Islet precursor cell (in vitro differentiated cells): ENCODE measurements at regions not wholly inside any gene's neighbourhood (a gene's known extent, or its start where the extent isn't known, plus 50 kb on each side); places are given as distances from the start of the nearest gene placed in this dataset.
"Not testable (repeated sequence)": the region's sequence is repeated elsewhere in the genome, so short reads cannot be mapped to it uniquely, and the experiment has no call there.

ENCODE experiments used
- DNase-seq: peaks from one replicate; pipeline ENCODE4 v3.0.0-alpha.2; 2018

- DNase-seq = peak; percentile 75
These were observed 586.3 kb upstream of the ANKRD30A start for GRCh38 chr10:36538953-36539586.

DNA sequence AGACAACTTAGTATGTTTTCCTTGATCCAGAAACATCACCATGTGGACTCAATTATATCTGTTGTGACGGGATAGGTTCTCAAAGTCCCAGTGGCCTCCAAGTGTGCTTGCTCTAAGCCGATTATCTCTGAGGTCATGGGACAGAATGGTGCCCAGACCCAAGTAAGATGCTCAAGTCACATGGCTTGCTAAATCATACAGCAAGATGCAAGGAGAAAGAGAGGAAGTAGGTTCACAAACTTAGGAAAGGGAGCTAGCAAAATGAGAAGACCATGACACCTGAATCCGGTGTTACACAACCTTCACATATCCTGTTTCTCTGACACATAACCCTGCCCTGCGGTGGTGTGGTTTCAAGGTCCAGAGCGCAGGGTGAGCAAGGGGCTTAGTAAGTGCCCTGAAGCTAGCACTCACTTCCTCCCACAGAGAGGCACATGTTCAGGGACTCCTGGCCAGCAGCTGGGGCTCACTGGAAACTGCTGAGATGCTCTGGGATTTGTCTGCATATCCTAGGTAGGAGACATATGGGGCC lies 590.9 kb upstream of the ANKRD30A start:
- peak; percentile 89 for DNase-seq

DNA sequence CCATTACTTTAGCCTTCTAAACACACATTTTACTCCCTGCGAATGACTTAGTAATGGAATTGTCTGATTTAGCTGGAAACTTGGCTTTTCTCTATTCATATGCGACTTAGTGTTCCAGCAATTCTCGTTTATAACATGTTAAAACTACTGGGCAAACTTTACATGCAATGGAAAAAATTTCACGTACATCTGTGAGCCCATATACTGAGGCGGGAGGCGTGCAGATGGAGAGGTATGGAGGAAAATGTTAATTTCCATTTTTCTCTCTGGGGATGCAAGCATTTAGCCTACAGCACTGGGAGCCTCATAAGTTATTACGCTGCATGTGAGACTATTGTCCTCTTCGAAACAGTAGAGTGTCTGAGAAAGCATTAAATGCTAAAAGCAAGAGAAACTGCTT lies 591.5 kb upstream of the ANKRD30A start:
- DNase-seq = no peak

- no peak for DNase-seq
These were observed 592.1 kb upstream of the ANKRD30A start for GRCh38 chr10:36533316-36533715.

DNA sequence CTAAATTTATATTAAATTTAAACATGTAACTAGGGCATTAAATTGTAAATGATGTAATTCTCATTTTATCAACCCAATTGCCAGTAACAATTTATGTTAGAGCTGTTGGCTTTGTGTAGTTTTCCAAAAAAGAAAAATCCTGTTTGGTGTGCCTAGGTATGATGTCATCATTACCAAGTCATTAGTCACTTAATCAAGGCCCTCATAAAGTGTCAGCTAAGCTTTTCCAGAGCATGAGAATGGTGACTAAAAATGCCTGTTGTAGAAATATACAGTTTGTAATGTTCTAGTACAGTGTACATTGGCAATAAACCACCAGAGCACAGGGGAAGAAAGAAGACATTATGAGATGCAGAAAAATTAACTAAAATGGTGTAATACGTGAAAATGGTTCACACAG lies 593.8 kb upstream of the ANKRD30A start:
- DNase-seq = no peak

- DNase-seq = no peak
These were observed 599.4 kb upstream of the ANKRD30A start for GRCh38 chr10:36526033-36526432.

DNA sequence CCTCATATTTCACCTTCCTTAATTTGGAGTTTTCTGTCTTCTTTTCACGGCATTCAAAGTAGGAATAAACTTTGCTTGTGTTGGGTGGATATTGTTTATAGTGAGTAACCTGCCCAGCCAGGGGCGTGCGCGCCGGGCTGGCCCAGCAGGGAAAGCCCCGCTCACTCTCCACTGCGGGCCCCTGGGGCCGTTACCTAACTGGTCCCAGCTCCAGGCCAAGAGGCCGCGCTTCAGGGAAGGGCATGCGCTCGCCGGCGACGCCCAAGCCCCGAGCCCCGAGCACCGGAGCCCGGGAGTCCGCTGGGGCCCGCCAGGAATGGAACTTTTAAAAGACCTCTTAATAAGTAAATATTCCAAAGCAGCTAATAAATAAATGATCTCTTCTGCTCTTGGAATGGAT lies 601.3 kb upstream of the ANKRD30A start:
- not testable (repeated sequence) for DNase-seq

DNA sequence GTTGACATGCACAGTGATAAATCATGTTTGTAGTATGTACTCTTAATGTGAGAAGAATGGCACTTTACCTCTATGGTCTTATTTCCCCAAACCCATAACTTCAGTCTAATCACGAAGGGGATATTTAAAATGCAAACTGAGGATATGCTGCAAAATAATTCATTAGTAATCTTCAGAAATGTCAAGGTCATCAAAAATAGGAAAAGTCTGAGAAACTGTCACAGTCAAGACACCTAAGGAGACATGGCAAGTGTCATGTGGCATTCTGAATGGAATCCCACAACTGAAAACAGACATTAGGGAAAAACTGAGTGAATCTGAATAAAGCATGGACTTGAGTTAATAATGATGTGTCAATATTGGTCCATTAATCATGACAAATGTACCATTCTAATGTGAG lies 605.5 kb upstream of the ANKRD30A start:
- DNase-seq = no peak

- no peak for DNase-seq
These were observed 609.1 kb upstream of the ANKRD30A start for GRCh38 chr10:36516281-36516680.

DNA sequence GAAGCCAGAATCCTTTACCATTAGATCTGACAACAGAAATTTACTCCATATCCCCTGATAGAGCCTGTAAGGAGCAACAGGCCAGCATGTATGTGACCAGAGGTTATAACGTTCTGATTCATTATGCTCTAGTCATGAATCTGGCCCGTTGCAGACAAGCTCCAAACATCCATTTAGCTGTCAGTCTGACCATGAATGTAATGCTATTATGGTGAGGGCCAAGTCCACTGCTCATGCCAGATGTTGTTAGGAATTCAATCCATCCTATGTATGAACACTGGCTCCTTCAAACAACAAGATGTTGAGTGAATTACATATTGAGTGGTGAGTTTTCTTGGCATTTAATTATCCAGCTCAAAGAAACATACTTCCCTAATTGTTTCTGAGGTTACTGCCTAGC lies 610.1 kb upstream of the ANKRD30A start:
- DNase-seq = no peak

DNA sequence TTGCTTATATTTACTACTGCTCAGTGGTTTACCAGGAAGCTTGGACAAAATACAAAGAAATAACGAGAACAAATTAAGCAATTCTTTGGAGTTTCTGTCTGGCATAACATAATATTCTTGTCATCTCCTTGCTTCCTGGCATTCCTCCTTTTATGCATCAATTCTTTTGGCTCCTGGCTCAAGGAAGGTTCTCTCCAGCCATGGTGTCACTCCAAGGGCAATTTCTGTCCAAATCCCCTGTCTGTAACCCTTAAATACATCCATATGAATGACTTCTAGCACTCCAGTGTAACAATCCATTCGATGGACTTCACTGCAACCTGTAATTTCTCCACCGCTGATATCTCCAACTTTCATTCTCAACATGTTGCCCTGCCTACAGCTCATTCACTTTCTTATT lies 617.7 kb upstream of the ANKRD30A start:
- no peak for DNase-seq

DNA sequence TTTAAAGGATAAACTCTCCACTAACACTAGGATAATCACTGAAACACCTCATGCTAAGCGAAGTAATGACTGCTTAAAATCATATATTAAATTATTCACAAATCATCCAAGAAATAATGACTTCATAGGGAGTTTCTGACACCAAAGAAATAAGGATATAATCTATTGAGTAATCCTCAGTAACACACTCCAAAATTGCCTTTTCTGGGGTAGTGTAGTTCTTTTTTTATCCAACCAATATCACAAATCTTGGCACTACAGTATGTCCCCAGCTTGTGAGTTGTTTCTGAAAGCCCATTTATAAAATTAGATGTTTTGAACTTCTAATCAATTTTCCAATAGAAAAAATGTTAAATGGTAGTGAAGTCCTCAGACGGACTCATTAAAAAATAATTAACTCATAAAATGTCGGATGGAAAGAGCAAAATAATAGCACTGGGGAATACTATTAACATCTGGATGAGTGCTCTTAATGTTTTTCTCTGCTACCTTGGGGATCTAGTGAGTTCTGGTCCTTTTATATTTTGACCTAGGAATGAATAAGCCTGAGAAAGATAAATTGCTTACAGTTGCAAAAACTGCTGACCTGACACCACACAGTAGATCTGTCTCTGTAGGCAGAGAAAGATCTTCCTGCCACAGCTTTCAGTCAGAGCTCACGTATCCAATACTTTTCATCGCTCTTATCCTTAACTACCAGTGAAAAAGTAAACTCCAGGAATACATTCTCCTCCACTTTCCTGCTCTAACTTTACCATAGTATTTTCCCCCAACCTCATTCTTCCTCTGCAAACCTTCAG lies 618.5 kb upstream of the ANKRD30A start:
- no peak for DNase-seq

- no peak for DNase-seq
These were observed 619.1 kb upstream of the ANKRD30A start for GRCh38 chr10:36506261-36506660.

- DNase-seq = no peak
These were observed 620.6 kb upstream of the ANKRD30A start for GRCh38 chr10:36504758-36505157.

GRCh38 chr10:36500266-36500665 lies 625.1 kb upstream of the ANKRD30A start:
- DNase-seq = no peak

DNA sequence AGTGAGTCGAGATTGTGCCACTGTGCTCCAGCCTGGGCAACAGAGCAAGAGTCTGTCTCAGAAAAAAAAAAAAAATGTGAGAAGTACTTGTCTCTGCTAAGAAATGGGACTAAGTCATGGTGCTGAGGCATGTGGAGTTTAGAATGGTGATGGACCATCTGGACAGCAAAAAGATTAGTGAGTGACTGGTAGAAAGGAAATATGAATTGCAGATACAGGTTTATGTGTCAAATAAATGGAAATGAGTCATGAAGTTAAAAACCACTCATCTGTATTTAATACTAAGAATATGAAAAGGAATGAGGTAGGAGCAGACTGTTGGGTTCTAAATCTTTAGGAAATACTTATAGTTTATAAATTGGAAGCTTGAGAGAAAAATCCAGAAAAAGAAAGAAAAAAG lies 625.7 kb upstream of the ANKRD30A start:
- DNase-seq = no peak

- no peak for DNase-seq
These were observed 628.6 kb upstream of the ANKRD30A start for GRCh38 chr10:36496758-36497157.

GRCh38 chr10:36494371-36494770 lies 631.0 kb upstream of the ANKRD30A start:
- no peak for DNase-seq

DNA sequence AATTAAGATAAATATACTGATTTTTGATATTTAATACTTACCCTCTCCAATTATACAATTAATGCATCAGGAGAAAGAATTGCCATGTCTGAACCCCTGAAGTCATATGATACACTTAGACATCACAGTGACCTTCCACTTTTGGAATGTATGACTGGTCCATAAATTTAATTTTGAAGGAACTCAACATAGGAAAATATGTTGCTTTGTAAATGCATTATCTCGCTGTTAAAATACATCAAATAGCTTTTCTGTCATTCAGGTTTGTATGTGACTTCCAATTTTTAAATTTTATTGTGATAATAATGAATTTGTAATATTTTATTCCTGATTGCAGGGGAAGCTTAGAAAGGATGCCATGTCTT lies 631.9 kb upstream of the ANKRD30A start:
- DNase-seq = no peak

GRCh38 chr10:36492590-36493515 lies 632.5 kb upstream of the ANKRD30A start:
- DNase-seq = no peak

- no peak for DNase-seq
These were observed 633.5 kb upstream of the ANKRD30A start for GRCh38 chr10:36491926-36492325.

DNA sequence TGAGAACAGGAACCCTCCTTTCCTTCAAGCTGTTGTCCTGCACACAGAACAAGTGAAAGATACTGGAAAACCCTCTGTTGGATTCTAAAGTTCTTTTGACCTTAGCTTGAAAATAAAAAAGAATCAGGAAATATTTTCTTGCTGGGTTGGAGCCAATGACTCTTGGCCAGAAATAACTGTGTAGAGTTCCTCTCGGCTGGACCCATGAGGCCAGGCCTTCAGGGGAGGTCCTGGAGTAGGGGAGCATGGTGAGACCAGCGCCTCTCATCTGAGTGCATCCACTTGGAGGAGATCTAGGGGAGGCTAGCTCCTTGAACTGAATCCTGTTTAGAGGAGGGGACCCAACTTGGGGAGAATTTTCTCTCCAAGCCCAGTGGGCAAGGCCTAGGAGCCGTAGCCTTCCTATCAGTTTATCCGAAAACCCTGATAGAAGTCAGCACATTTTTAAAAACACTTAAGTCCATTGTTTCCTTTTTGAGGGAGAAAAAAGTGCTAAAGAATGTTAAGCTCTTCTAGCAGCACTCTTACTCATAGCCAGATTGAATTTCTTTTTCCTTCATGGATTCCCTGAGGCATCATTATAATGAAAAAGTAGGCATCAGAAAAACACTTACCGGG lies 635.7 kb upstream of the ANKRD30A start:
- DNase-seq = no peak

DNA sequence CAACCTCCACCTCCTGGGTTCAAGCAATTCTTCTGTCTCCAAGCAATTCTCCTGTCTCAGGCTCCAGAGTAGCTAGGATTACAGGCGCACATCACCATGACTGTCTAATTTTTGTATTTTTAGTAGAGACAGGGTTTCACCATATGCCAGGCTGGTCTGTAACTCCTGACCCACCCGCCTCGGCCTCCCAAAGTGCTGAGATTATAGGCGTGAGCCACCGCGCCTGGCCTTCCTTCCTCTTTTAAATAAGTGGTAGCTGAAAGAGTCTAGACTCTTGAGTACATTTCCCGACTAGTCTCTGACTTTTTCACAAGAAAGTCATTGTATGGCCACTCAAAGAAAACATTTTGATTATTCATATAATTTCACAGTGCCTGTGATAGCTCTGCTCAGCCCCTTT lies 636.2 kb upstream of the ANKRD30A start:
- no peak for DNase-seq
